Left ventricle myocardium inferior (tissue), 1 donor: ENCODE measurements at regions not wholly inside any gene's neighbourhood (a gene's known extent, or its start where the extent isn't known, plus 50 kb on each side); places are given as distances from the start of the nearest gene placed in this dataset.

Source experiments
- DNase-seq: peaks from one replicate; pipeline ENCODE4 v3.0.0-alpha.2; 2020
- H3K27ac ChIP-seq: fragments of 200-600 bp; replicated peaks from 2 replicates; pipeline ENCODE4 v1.8.0; 2021
- H3K27me3 ChIP-seq: fragments of 200-600 bp; 2 replicates; pipeline ENCODE4 v1.8.0; 2021; ENCODE audit warnings: low read depth
- H3K36me3 ChIP-seq: fragments of 200-600 bp; 2 replicates; pipeline ENCODE4 v1.8.0; 2021
- H3K4me1 ChIP-seq: fragments of 200-600 bp; 2 replicates; pipeline ENCODE4 v1.8.0; 2021
- H3K4me3 ChIP-seq: fragments of 200-600 bp; 2 replicates; pipeline ENCODE4 v1.8.0; 2021; ENCODE audit warnings: mild to moderate bottlenecking, moderate library complexity
- H3K9me3 ChIP-seq: fragments of 200-600 bp; replicated peaks from 2 replicates; pipeline ENCODE4 v1.8.0; 2021
- CTCF ChIP-seq: fragments of 200-600 bp; IDR thresholded peaks from 2 replicates; pipeline ENCODE4 v1.8.0; 2021; ENCODE audit warnings: antibody characterized with exemption, mild to moderate bottlenecking, borderline replicate concordance
- intact Hi-C: fragments of 100-400 bp; cut with micrococcal nuclease; formaldehyde crosslinking; loops from one replicate; pipeline ENCODE4 v1.11.0; 2022
- donor health status: DM: no; HTN: yes; CAD: no; lungs with severe emphysema.

- no peak for DNase-seq
- Histone ChIP-seq H3K4me3 (no peak overlapping the region), H3K4me1 (no peaks in the 10 kb centered on the region), H3K27ac (no peak overlapping the region), H3K27me3 (peaks cover 45% of the 10 kb centered on the region), H3K36me3 (no peaks in the 10 kb centered on the region), H3K9me3 (no peaks in the 10 kb centered on the region)
- no peak for TF ChIP-seq CTCF
- intact Hi-C loops: no loop called here
Measured at GRCh38 chr2:238789317-238789806, 58.5 kb upstream of the TWIST2 start.

GRCh38 chr2:238790126-238790832, 57.6 kb upstream of the TWIST2 start:
- no peak for TF ChIP-seq CTCF
- H3K9me3 ChIP-seq: no peaks in the 10 kb centered on the region
- intact Hi-C loops: no loop called here

GRCh38 chr2:238790833-238791230, 57.1 kb upstream of the TWIST2 start:
- Histone ChIP-seq H3K4me1 (no peaks in the 10 kb centered on the region), H3K9me3 (no peaks in the 10 kb centered on the region), H3K36me3 (no peaks in the 10 kb centered on the region), H3K27me3 (peaks cover 36% of the 10 kb centered on the region), H3K27ac (no peak overlapping the region), H3K4me3 (no peak overlapping the region)
- DNase-seq: no peak
- intact Hi-C loops: no loop called here
- TF ChIP-seq CTCF: no peak

More at GRCh38 chr2:238790126-238790832, 57.6 kb upstream of the TWIST2 start:
- Histone ChIP-seq H3K36me3 (no peaks in the 10 kb centered on the region), H3K27me3 (peaks cover 41% of the 10 kb centered on the region), H3K4me1 (no peaks in the 10 kb centered on the region), H3K27ac (no peak overlapping the region), H3K4me3 (no peak overlapping the region)
- no peak for DNase-seq

GRCh38 chr2:238791354-238791753, 56.5 kb upstream of the TWIST2 start:
- intact Hi-C loops: no loop called here
- Histone ChIP-seq H3K4me3 (no peak overlapping the region), H3K27me3 (peaks cover 34% of the 10 kb centered on the region), H3K27ac (no peak overlapping the region), H3K36me3 (no peaks in the 10 kb centered on the region), H3K4me1 (no peaks in the 10 kb centered on the region), H3K9me3 (no peaks in the 10 kb centered on the region)
- DNase-seq: no peak
- no peak for TF ChIP-seq CTCF

- DNase-seq: no peak
- H3K27ac ChIP-seq: no peak overlapping the region
- TF ChIP-seq CTCF: no peak
- H3K4me3 ChIP-seq: no peak overlapping the region
- peaks cover 46% of the 10 kb centered on the region for H3K27me3 ChIP-seq
- no peaks in the 10 kb centered on the region for H3K4me1 ChIP-seq
- H3K9me3 ChIP-seq: no peaks in the 10 kb centered on the region
- no peaks in the 10 kb centered on the region for H3K36me3 ChIP-seq
- intact Hi-C loops: no loop called here
Measured at GRCh38 chr2:238793306-238793705, 54.6 kb upstream of the TWIST2 start.
